SW480 (cell line): ENCODE measurements at regions not wholly inside any gene's neighbourhood (a gene's known extent, or its start where the extent isn't known, plus 50 kb on each side); places are given as distances from the start of the nearest gene placed in this dataset.
A peak's percentile ranks its signal among the peaks of the same experiment; 100 is the strongest.

Experiments used
- DNase-seq: peaks from one replicate; pipeline ENCODE4 v3.0.0-alpha.2; 2016; ENCODE audit warnings: low spot score

DNA sequence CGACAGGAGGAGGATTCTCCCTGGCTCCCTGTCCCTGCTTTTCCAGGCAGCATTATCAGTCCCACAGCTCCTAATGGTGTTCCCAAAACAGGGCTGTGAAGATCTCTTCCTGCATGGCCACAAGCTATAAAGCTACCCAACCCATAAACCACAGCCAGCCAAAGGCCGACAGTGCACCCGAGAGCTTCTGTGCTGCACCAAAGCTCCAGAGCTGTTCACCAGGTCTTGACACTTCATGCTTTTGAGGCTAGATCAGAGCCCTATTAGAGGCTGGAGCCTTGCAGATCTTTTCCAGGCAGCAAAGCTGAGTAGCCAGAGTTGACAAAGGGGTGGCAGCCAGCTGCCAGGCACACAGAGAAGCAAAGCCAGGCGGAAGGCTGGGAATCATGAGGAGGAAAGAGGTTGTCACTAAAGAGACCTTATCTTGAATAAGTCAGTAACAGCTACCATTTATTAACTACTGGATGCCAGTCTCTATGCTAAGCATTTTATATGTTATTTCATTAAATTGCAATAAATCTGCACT is 180.4 kb downstream of the KATNAL1 start:
- DNase-seq = peak; percentile 26

DNA sequence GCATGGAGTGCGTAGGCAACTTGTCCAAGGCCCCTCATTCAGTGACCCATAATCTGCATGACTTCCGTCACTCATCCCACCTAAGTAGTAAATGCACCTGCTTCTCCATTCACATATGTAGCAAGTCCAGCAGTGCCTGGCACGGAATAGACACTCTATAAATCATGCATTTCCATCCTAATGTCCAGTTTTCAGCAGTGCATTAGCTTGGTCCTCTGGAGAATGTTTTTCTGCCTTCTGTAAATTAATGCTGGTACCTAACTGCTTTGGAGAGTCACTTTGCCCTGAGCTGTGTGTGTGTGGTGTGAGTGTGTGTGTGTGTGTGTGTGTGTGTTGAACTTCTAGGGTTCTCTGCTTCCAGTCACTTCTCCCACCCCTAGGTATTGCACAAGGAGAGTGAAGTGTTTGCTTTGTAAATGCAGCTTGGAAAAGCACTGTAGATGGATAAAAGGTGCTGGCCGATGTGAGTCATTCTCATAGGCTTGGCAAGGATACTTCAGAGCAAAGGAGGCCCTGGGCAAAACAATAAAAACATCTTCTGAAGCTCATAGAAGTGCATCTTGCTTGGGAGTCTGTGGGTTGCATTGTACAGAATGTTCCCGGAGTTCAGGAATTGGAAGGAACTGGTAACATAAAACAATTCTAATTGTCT is 181.8 kb downstream of the KATNAL1 start:
- DNase-seq = peak; percentile 55

DNA sequence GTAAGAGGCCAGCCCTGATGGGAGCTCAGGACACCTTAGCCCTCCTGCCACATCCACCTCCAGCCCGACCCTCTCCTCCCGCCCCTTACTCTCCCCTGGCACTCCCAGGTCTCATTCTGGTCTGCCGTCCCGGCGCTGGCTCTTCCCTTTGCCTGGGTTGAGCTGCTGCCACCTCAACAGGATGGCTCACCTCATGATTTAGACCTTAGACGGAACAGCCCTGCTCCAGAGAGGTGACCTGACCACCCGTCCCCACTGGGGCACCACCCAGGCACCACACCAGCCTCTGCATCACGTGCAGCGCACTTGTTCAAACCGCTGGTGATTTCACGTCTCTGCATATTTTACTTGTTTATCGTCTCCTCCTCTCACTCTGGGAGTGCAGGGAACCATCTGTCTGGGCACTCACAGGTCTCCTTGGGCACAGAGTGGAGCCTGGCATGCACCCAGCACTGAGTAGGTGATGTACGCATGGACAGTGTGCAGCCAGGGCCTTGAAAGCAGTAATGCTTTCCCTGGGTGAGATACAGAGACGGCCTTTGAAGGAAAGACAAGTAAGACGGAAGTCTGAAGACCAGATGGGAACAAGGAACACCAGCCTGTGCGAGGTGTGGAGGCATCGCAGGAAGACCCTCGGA is 183.1 kb downstream of the KATNAL1 start:
- no peak for DNase-seq

DNA sequence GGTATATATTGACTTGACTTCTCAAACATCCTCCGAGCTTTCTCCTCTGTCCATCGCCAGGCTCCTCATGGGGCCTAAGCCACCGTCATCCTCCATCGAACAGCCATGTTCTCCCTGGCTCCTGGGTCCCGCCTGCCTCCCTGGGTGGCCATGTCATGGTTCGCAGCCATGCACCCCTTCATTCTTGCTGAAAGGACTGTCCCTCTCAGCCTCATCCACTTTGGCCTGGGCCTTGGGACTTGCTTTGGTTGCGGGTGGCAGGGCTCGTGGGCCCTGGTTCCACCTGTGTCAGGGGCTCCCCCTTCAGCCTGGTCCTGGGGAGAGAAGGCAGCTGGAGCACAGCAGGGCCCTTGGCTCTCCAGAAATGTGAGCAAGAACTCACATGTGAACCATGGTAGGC is 183.8 kb downstream of the KATNAL1 start:
- DNase-seq = no peak

DNA sequence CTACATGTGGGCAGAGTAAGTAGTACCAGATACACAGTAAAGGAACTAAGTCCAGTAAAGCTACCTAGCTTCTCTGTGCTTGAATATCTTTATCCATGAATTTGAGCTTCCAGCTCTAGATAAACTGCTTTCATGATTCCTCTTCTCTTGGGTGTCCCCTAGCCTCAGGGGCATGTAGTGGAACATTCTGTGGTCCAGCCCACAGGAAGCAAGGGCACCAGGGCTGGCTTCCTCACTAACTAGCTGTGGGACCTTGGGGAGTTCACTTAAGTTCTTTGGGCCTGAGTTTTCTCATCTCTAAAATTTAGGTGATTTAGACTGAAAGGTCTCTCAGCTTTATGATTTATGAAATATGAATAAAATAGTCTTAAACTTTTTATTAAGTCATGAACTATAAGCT is 185.7 kb downstream of the KATNAL1 start:
- no peak for DNase-seq

DNA sequence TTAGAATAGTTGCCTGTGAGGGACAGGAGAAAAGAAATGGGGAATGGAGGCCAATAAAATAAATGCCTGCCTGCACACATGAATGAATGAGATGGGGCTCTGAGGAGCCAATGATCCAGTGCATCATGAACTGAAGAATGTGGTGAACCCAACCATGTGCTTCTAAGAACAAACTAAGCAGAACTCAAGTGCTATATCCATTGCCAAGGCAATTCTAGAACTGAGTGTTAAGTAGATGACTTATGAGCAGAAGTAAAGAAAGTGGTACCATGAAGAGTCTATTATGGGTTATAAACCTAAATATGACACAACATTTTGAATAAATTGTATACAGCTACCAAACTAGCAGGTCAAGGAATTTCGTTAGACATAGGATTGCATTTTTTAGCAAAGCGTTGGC is 186.1 kb downstream of the KATNAL1 start:
- no peak for DNase-seq

DNA sequence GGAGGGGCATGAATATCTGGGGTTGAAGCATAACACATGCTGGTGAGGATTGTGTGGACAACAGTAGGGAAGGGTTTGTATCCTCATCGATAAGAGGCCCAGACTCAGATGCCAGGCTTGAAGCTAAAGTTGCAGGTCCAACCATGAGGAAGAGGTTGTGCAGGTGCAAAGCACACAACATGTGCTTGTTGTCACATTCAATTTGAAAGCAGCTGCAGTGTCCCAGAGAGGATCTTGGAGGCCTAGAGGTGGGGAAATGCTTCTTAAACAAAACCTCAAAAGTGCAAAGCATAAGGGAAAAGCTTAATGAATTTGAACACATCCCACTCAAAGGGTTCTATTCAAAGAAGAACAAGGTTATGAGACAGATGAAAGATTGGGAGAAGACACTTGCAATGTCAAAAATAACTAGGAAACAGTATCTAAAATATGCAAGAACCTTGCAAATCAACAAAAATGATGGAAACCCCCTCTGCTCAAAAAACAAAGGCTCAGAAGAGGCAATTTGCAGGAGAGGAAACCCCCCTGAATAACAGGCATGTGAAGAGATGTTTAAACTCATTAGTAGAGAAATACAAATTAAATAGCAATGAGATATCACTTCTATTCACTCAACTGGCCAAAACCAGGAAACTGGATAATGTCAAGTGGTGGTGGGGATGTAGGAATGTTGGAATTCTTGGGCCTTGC is 187.1 kb downstream of the KATNAL1 start:
- DNase-seq = no peak

DNA sequence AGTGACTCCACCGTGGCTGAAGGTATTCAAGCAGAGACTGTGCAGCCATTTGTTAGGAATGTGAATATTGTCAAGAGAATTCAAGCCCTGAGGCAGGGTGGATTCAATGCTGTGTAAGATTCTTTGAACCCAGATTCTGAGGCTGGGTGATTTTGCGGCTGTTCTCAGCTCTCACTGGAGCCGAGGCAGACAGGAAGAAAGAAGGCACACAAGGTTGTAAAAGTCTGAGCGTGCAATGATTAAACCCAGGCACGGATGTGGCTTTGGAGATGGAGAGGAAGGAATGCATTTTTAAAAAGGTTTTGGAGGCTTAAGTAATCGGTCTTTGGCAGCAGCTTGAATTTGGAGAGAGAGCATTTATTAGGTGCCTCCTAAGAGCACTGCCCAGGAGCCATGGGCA is 187.9 kb downstream of the KATNAL1 start:
- DNase-seq = peak; percentile 59

DNA sequence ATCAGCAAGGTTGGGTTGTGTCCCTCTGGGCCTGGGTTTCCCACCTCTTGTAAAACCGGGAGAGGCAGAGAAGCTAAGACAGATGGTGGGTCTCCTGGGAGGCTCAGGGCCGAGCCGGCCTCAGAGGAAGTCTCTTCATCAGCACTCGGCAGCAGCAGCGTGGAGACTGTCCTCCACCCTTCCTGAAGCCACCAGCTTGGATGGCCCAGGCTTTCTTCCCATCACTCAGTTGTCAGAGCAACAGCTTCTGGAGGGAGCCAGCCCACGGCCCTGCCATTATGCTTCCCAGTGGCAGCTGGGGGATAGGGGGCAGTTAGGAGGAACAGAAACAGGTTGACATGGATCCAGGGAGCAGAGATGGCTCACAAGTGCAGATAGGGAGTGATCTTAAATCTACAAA is 191.0 kb downstream of the KATNAL1 start:
- DNase-seq = no peak

DNA sequence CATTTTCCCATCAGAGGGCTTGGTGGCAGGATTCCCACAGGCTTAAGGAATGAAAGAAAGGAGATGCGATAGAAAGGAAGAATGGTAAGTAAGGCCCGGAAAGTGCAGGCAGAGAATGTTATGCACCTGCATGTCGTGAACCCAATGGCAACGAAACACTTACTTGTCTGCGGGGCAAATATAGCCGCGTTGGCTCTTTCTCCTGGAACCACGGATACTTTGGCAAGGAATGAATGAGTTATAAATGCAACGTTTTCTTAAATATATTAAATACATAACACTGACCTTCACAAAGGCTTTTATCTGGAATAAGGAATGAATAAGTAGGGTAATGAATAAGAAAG is 192.1 kb downstream of the KATNAL1 start:
- no peak for DNase-seq

DNA sequence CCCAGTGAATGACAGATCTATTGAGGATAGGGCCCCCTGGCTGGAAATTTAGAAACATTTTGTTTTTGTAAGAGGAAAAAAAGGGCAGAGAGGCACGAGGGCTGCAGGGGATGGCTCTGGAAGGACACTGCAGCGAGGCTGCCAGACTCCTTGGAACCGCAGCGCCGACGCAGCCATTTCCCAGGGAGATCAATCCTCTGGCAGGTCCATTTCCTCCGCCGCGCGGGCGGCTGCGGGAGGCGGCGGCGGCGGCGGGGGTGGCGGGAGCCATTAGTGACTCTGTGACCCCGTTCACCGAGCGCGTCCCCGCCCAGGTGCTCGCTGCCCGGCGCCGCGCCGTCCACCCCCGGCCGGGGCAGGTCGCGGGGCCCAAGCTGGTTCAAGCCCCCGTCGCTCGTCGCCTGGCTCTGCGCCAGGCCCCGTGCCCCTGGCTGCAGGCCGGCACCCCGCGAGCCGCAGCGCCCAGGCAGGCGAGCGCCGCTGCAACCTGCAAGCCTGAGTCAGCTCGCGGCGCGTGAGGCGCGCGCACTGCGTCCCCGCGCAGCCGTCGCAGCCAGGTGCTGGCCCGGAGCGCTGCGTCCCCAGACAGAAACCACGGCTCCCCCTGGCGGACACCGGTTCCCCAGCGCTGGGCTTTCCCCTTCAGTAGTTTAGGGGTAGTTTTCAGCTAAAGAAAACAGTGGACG is 192.6 kb downstream of the KATNAL1 start:
- peak; percentile 87 for DNase-seq

DNA sequence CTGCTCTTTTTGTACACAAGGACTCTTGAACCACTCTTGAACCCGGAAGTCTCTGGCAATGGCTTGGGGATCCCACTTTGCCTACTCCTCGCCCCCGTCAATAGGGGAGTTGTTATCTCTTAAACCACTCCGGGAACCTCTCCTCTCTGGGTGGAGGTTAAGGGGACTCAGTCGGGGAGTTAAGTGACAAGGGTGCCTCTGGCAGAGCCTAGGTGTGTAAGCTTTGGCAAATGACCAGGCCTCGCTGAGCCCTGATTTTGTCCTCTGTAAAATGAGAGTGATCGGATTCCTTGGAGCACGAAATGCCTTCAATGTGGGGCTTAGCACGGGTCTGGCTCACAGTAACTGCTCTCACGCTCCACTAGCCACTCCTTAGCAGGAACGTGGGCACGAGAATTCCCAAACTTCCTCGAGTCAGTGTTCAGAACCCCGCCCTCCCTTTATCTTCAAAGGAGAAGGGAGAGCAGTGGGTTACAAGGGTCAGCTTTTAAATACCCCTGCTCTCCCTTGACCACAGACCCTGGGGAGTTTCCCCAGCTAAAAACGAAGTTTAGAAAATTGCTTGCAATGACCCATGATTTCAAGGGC is 193.3 kb downstream of the KATNAL1 start:
- peak; percentile 79 for DNase-seq

DNA sequence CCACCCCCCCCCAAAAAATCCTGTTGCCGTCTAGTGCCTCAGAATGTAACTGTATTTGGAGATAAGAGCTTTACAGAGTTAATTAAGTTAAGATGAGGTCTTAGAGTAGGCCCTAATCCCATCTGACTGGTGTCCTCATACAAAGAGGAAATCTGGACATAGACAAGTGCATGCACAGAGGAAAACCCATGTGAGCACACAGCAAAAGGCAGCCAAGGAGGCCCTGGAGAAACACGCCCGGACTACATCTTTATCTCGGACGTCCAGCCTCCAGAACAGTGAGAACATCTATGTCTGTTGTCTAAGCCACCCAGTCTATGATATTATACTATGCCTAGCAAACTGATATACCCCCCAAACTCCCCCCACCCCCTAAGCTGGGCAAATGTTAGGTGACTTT is 193.8 kb downstream of the KATNAL1 start:
- DNase-seq = no peak

DNA sequence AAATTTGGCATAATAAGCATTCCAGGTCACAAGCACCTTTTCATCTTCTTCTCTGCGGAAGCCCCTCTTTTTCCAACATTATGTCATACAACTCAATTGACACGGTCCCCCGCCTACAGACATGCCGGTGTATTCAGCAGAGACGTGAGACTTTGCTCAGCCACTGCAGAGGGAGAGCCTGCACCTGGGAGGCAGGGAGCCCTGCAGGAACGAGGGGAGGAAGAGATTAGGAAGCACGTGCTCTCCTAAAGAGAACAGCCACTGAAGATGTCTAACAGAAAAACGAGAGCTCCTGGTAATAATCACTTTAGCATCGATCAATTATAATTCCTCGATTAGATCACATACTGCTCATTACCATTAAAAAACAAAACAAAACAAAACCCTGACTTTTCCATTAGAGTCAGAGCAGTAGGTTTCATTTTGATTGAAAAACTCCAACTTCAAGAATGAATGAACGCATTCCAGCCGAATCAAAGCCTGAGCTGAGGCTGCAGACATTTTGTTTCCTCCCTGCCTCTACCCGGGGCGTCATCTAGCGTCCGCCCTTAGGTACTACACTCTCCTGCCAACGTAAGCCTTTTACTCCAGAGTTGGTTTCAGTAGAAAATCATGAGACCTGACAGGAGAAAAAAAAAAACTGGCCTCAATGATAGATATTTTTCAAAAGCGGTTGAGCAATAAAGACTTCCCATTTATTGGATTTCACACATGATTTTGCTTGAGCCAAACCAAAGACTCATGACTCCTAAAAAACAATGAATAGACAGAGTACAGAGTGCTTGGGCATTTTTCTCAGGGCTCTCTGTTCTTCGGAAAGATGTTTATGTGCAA is 194.5 kb downstream of the KATNAL1 start:
- peak; percentile 81 for DNase-seq

DNA sequence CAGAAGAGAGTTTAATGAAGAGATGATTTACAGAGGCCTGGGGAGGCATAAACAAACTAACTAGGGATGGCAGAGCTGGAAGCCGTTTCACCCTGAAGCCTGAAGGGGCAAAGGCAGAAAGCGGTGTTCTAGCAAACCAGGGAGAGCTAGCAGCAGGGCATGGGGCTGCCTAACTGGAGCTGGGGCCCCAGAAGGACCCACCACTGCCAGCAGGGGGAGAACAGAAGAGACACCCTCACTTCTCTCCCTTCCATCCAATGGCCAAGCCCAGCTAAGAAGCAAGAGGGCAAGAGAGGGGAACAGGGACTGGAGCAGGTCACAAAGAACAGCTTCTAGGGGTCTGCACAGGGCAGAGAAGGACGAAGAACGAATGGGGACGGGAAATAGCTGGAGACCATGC is 195.5 kb downstream of the KATNAL1 start:
- peak; percentile 39 for DNase-seq

DNA sequence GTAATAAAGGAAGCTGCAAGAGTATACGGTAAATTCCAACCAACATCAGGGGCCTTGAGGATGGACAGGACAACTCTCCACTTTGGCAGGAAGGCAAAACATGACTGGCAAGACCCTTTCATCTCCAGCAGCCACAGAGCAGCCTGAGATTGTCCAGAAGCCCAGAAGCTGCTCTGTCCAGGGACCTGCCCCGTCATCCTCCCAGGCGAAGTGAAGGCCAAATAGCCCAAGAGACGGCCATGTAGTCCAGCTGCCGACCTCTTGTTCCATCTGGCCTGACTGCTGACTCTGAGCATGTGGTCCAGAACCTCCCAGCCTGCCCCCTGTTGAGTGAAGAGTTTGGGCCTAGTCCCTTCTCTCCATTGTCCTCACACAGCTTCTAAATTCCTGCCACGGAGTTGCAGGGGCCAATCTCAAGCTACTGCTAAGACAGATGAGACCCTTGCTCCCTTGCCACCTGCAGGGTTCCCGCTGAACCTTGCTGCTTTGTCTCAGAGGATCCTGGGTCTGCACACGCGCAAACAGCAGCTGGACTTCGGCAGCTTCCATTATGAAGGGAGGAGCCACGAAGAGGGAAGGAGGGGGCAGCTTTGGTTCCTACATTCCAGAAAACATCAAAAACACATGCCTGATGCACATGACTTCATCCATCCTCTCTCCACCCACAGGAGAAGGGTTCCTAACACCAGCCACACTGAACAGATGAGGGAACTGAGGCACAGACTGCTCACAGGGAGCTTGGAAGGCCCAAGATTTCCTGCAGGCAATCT is 196.9 kb downstream of the KATNAL1 start:
- no peak for DNase-seq

DNA sequence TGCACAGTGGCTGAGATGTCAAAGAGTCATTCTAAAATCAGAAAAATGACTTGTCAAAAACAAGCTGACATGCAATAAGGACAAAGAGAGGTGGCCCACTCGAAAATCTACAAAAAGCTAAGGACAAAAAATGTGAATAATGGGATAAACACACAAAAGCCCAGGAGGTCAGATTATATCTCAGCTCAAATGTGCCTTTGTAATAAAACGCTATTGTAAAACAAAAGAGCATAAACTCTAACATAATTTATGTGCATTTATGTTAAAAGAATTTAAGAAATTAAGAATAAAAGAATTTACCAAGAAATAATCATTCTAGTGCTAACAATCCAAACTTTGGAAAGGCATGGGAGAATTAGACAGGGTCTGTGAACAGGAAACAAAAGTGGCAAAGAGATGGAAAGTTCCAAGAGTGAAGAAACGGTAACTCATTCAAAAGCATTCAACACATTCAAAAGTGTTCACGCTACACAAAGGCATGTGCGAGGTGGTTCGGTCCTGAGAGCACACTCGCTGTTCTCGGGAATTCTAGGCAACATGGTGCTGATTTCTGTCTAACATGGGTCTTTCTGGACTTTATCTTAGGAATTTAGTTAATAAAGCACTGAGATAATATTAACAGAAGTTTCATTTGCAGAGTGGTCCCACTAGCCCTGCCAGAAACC is 197.7 kb downstream of the KATNAL1 start:
- DNase-seq = no peak

DNA sequence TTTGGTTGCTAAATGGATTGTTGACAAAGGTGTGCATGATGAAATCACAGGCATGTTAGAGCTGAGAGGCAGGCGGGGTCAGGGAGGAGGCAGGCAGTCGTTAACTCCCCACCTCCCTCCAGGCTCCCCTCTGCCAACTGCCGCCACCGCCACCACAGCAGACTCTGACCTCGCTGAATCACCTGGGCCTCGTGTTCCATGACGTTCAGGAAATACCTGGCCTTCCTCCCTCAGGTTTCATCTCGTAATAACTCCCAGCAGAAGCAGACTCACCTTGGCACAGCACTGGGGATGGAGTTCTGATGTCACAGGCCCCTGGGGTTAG is 198.5 kb downstream of the KATNAL1 start:
- peak; percentile 92 for DNase-seq

DNA sequence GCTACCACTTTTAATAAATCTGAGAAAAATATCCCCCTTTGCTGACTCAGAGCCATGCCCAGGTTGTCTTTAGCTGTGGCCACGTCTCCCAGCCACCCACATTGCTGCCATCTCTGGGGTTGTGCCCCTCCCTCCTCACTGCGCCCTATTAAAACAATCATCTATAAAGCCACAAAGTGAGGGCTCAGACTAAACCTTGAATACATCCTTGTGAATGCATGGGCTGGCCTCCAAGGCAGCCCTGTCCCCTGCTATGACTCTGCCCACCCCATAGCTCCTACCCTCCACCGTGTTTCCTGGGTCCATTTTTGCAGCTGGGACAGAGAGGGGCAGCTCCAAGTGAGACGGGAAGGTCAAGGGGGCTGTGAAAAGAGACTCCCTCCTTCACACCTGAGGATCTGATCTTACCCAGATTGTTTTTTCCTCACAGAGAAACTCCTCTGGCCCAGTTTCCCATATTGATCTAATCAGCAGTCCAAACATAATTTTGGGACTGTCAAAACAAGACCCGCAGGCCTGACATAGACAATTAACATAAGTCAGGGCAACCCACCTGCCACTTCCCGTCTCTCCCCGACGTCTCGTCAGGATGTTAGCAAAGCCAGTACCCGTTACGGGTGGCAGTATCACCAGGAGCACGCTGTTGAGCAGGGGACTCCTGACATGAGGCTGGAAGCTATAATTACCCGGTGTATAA is 199.0 kb downstream of the KATNAL1 start:
- no peak for DNase-seq
